HG03175 (cell line): ENCODE measurements at regions not wholly inside any gene's neighbourhood (a gene's known extent, or its start where the extent isn't known, plus 50 kb on each side); places are given as distances from the start of the nearest gene placed in this dataset.
"Not testable (repeated sequence)": the region's sequence is repeated elsewhere in the genome, so short reads cannot be mapped to it uniquely, and the experiment has no call there.

ENCODE experiments used
- ATAC-seq: cut with Tn5 transposase; IDR thresholded peaks from one replicate; pipeline ENCODE4 v1.9.1; 2021; ENCODE audit warnings: mild to moderate bottlenecking, moderate library complexity; ENCODE audit not compliant: unreplicated experiment

- peak; percentile 62 for ATAC-seq
Observed at GRCh38 chr15:77910030-77910911, 167.2 kb downstream of the TBC1D2B start.

- ATAC-seq, result no peak
Observed at GRCh38 chr15:77909182-77909940, 168.2 kb downstream of the TBC1D2B start.

- not testable (repeated sequence) for ATAC-seq
Observed at GRCh38 chr15:77908752-77909111, 168.8 kb downstream of the TBC1D2B start.

GRCh38 chr15:77907824-77908751, 169.4 kb downstream of the TBC1D2B start:
- no peak for ATAC-seq

GRCh38 chr15:77906062-77906990, 171.2 kb downstream of the TBC1D2B start:
- ATAC-seq, result not testable (repeated sequence)

GRCh38 chr15:77905301-77905920, 172.1 kb downstream of the TBC1D2B start:
- no peak for ATAC-seq

- no peak for ATAC-seq
Observed at GRCh38 chr15:77904901-77905300, 172.6 kb downstream of the TBC1D2B start.

GRCh38 chr15:77904436-77904821, 173.1 kb downstream of the TBC1D2B start:
- ATAC-seq, result no peak

GRCh38 chr15:77903761-77904435, 173.6 kb downstream of the TBC1D2B start:
- ATAC-seq, result not testable (repeated sequence)

- not testable (repeated sequence) for ATAC-seq
Observed at GRCh38 chr15:77902921-77903760, 174.4 kb downstream of the TBC1D2B start.

- no peak for ATAC-seq
Observed at GRCh38 chr15:77901921-77902750, 175.4 kb downstream of the TBC1D2B start.

- ATAC-seq, result no peak
Observed at GRCh38 chr15:77901251-77901881, 176.1 kb downstream of the TBC1D2B start.

GRCh38 chr15:77900331-77900963, 177.1 kb downstream of the TBC1D2B start:
- not testable (repeated sequence) for ATAC-seq

- not testable (repeated sequence) for ATAC-seq
Observed at GRCh38 chr15:77899776-77900175, 177.7 kb downstream of the TBC1D2B start.

GRCh38 chr15:77898811-77899730, 178.4 kb downstream of the TBC1D2B start:
- no peak for ATAC-seq
